ENCODE measurements at regions not wholly inside any gene's neighbourhood (a gene's known extent, or its start where the extent isn't known, plus 50 kb on each side); places are given as distances from the start of the nearest gene placed in this dataset.

- TF ChIP-seq CTCF (IDR thresholded peaks at IDR 0.05; ENCODE audit: insufficient read depth, low read length, poor library complexity, severe bottlenecking): no peak
- no peak for TF ChIP-seq EZH2phosphoT487 (conservative IDR thresholded peaks at IDR 0.05; ENCODE audit: low read length)
Measured at GRCh38 chr16:61413021-61413420, 623.2 kb downstream of the CDH8 start.

Data from SU-DHL-6 (cell line).